ENCODE measurements at regions not wholly inside any gene's neighbourhood (a gene's known extent, or its start where the extent isn't known, plus 50 kb on each side); places are given as distances from the start of the nearest gene placed in this dataset.

GRCh38 chr4:128475597-128475996 lies 188.0 kb upstream of the PGRMC2 start:
- no peak for DNase-seq

GRCh38 chr4:128471576-128471975 lies 184.0 kb upstream of the PGRMC2 start:
- DNase-seq, result no peak

GRCh38 chr4:128470492-128471053 lies 183.0 kb upstream of the PGRMC2 start:
- no peak for DNase-seq

- no peak for DNase-seq
These were observed 180.7 kb upstream of the PGRMC2 start for GRCh38 chr4:128468123-128468989.

GRCh38 chr4:128465523-128465922 lies 177.9 kb upstream of the PGRMC2 start:
- no peak for DNase-seq

GRCh38 chr4:128463006-128463405 lies 175.4 kb upstream of the PGRMC2 start:
- DNase-seq, result no peak

- no peak for DNase-seq
These were observed 174.6 kb upstream of the PGRMC2 start for GRCh38 chr4:128462103-128462783.

GRCh38 chr4:128461291-128462102 lies 173.9 kb upstream of the PGRMC2 start:
- DNase-seq, result no peak

- DNase-seq, result no peak
These were observed 171.9 kb upstream of the PGRMC2 start for GRCh38 chr4:128459547-128459946.

- DNase-seq, result no peak
These were observed 171.2 kb upstream of the PGRMC2 start for GRCh38 chr4:128458816-128459215.

GRCh38 chr4:128457726-128458125 lies 170.1 kb upstream of the PGRMC2 start:
- DNase-seq, result no peak

- no peak for DNase-seq
These were observed 168.6 kb upstream of the PGRMC2 start for GRCh38 chr4:128456171-128456570.

- DNase-seq, result no peak
These were observed 167.9 kb upstream of the PGRMC2 start for GRCh38 chr4:128455480-128455879.

GRCh38 chr4:128454881-128455280 lies 167.3 kb upstream of the PGRMC2 start:
- no peak for DNase-seq

GRCh38 chr4:128454281-128454871 lies 166.8 kb upstream of the PGRMC2 start:
- peak; percentile 74 to 83 for DNase-seq

GRCh38 chr4:128452415-128452814 lies 164.8 kb upstream of the PGRMC2 start:
- no peak for DNase-seq

- no peak for DNase-seq
These were observed 163.8 kb upstream of the PGRMC2 start for GRCh38 chr4:128451270-128451905.

GRCh38 chr4:128450326-128451120 lies 162.9 kb upstream of the PGRMC2 start:
- DNase-seq, result no peak

- DNase-seq, result no peak
These were observed 161.6 kb upstream of the PGRMC2 start for GRCh38 chr4:128449251-128449650.

GRCh38 chr4:128444544-128445302 lies 157.1 kb upstream of the PGRMC2 start:
- no peak for DNase-seq

GRCh38 chr4:128440923-128441322 lies 153.3 kb upstream of the PGRMC2 start:
- no peak for DNase-seq
